ENCODE measurements at regions not wholly inside any gene's neighbourhood (a gene's known extent, or its start where the extent isn't known, plus 50 kb on each side); places are given as distances from the start of the nearest gene placed in this dataset.

DNA sequence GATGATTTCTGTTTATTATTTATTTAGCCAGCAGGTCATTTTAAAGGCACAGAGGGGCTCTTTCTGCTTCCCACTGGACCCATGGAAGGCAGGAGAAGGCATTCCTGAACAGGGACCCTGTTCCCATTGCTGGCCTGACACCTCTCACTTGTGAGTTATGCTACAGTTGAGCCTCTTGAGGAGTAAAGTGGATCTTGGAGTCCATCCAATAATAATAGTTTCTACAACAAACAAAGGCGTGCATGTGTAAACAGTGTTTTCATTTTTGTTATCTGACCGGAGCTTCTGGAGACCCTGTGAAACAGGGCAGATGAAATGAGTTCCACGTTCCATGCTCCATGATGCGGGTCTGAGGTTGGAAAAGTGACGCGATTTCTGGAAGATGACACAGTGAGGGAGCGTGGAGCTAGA, 127.3 kb upstream of the HABP2 start:
- TF ChIP-seq, protein P1, sequence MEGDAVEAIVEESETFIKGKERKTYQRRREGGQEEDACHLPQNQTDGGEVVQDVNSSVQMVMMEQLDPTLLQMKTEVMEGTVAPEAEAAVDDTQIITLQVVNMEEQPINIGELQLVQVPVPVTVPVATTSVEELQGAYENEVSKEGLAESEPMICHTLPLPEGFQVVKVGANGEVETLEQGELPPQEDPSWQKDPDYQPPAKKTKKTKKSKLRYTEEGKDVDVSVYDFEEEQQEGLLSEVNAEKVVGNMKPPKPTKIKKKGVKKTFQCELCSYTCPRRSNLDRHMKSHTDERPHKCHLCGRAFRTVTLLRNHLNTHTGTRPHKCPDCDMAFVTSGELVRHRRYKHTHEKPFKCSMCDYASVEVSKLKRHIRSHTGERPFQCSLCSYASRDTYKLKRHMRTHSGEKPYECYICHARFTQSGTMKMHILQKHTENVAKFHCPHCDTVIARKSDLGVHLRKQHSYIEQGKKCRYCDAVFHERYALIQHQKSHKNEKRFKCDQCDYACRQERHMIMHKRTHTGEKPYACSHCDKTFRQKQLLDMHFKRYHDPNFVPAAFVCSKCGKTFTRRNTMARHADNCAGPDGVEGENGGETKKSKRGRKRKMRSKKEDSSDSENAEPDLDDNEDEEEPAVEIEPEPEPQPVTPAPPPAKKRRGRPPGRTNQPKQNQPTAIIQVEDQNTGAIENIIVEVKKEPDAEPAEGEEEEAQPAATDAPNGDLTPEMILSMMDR (IDR thresholded peaks at IDR 0.05; ENCODE audit: low read depth, low read length) = no peak
- no peak for TF ChIP-seq EZH2phosphoT487 (IDR thresholded peaks at IDR 0.05; ENCODE audit: low read depth)

All from OCI-LY3 (cell line).